HCT116 (cell line): ENCODE measurements at regions not wholly inside any gene's neighbourhood (a gene's known extent, or its start where the extent isn't known, plus 50 kb on each side); places are given as distances from the start of the nearest gene placed in this dataset.
"Not testable (repeated sequence)": the region's sequence is repeated elsewhere in the genome, so short reads cannot be mapped to it uniquely, and the experiment has no call there.

Experiments
- ATAC-seq: fragments of 200-7000 bp; cut with Tn5 transposase; 2 replicates; pipeline ENCODE4 v1.9.1; 2020; ENCODE audit warnings: mild to moderate bottlenecking, moderate library complexity
- BruUV-seq: library from RNA; stranded (reverse); fragments of 400-500 nt; replicated peaks from 2 replicates; lab custom pipeline; 2021; lab: Mats Ljungman, UMichigan
- CTCF ChIA-PET: fragments of 300-600 bp; sonication (Branson Sonifier 250); formaldehyde crosslinking; loops from one replicate; lab custom pipeline; 2021; ENCODE audit warnings: antibody characterized with exemption; lab: Charles Lee
- POLR2A ChIA-PET: fragments of 300-600, 350-600 bp; sonication (Branson Sonifier 250); formaldehyde crosslinking; loops from one replicate; lab custom pipeline; 2021; ENCODE audit warnings: antibody characterized with exemption; lab: Charles Lee
- RAD21 ChIA-PET, 2 experiments: fragments of 300-600 bp; sonication (Branson Sonifier 250); formaldehyde crosslinking; loops; one replicate each; lab custom pipeline; 2023; ENCODE audit warnings: low total read pairs in 2 of 2; ENCODE audit not compliant: uncharacterized antibody in 2 of 2, unreplicated experiment in 2 of 2, low non-redundant PET in 1 of 2; lab: Charles Lee
- DNase-seq: peaks from one replicate; pipeline ENCODE4 v3.0.0-alpha.2; 2010; ENCODE audit warnings: low read depth, low spot score
- H2AFZ ChIP-seq: fragments of 200-600 bp; shearing (Covaris generic), sonication (generic); 2 replicates; pipeline ENCODE4 v1.6.1; 2017; ENCODE audit warnings: low read depth, mixed run types, mixed read lengths, antibody characterized with exemption, low read length; ENCODE audit not compliant: poor library complexity, severe bottlenecking
- H3K27ac ChIP-seq: 2 replicates; pipeline ENCODE4 v1.5.1; 2012; ENCODE audit warnings: low read depth, low read length
- H3K27me3 ChIP-seq: fragments of 200-600 bp; sonication (generic); 2 replicates; pipeline ENCODE4 v1.6.1; 2016; ENCODE audit warnings: mixed run types, low read length, mixed read lengths; ENCODE audit not compliant: insufficient read depth
- H3K36me3 ChIP-seq, 2 experiments: fragments of 200-500 bp in 1 of 2; fragments of 200-600 bp in 1 of 2; sonication (Bioruptor generic) in 1 of 2; sonication (generic) in 1 of 2; 2 replicates each; pipeline versions ENCODE4 v1.5.1 to v1.6.1; 2014 to 2016; ENCODE audit warnings: low read length in 2 of 2, inconsistent platforms in 1 of 2, mixed read lengths in 1 of 2, mixed run types in 1 of 2; ENCODE audit not compliant: insufficient read depth in 2 of 2, control insufficient read depth in 1 of 2
- H3K4me1 ChIP-seq, 2 experiments: fragments of 200-600 bp in 1 of 2; sonication (generic) in 1 of 2; 2 replicates each; pipeline versions ENCODE4 v1.5.1 to v1.6.1; 2012 to 2017; ENCODE audit warnings: low read length in 2 of 2, inconsistent platforms in 1 of 2, mild to moderate bottlenecking in 1 of 2, mixed read lengths in 1 of 2, mixed run types in 1 of 2, moderate library complexity in 1 of 2; ENCODE audit not compliant: insufficient read depth in 2 of 2, control insufficient read depth in 1 of 2
- H3K4me2 ChIP-seq: fragments of 200-600 bp; sonication (generic); 2 replicates; pipeline ENCODE4 v1.6.1; 2017; ENCODE audit warnings: mixed run types, low read length, mixed read lengths
- H3K4me3 ChIP-seq, 2 experiments: fragments of 200-600 bp in 1 of 2; sonication (generic) in 1 of 2; replicated peaks in 1 of 2; 2 replicates each; pipeline ENCODE4 v1.5.1; 2011 to 2016; ENCODE audit warnings: low read length in 2 of 2, control low read depth in 1 of 2, low read depth in 1 of 2, mild to moderate bottlenecking in 1 of 2, mixed read lengths in 1 of 2, mixed run types in 1 of 2
- H3K79me2 ChIP-seq: fragments of 200-600 bp; sonication (generic); 2 replicates; pipeline ENCODE4 v1.6.1; 2017; ENCODE audit warnings: mild to moderate bottlenecking, mixed run types, low read length, moderate library complexity, mixed read lengths; ENCODE audit not compliant: insufficient read depth
- H3K9ac ChIP-seq: fragments of 200-600 bp; sonication (generic); 2 replicates; pipeline ENCODE4 v1.6.1; 2016; ENCODE audit warnings: low read length, mixed read lengths
- H3K9me2 ChIP-seq: fragments of 200-600 bp; sonication (generic), shearing (Covaris generic); 2 replicates; pipeline ENCODE4 v1.6.1; 2017; ENCODE audit warnings: mixed run types, mild to moderate bottlenecking, moderate library complexity; ENCODE audit not compliant: insufficient read depth
- H3K9me3 ChIP-seq, 2 experiments: fragments of 200-500 bp in 1 of 2; fragments of 200-600 bp in 1 of 2; sonication (Bioruptor generic) in 1 of 2; sonication (generic) in 1 of 2; 2 replicates each; pipeline ENCODE4 v1.6.1; 2014 to 2017; ENCODE audit warnings: low read length in 2 of 2, mixed read lengths in 2 of 2, inconsistent platforms in 1 of 2, low read depth in 1 of 2, mild to moderate bottlenecking in 1 of 2, mixed run types in 1 of 2, moderate library complexity in 1 of 2; ENCODE audit not compliant: control insufficient read depth in 1 of 2, insufficient read depth in 1 of 2
- H4K20me1 ChIP-seq: fragments of 200-600 bp; sonication (generic), shearing (Covaris generic); 2 replicates; pipeline ENCODE4 v1.6.1; 2017; ENCODE audit warnings: mixed run types, mild to moderate bottlenecking, moderate library complexity; ENCODE audit not compliant: insufficient read depth
- EZH2phosphoT487 ChIP-seq: fragments of 200-600 bp; IDR thresholded peaks from 2 replicates; pipeline ENCODE4 v1.6.1; 2018; ENCODE audit warnings: antibody characterized with exemption, borderline replicate concordance
- RAD21 ChIP-seq: IDR thresholded peaks from 2 replicates; pipeline ENCODE4 v1.6.1; 2012; ENCODE audit warnings: low read depth, mild to moderate bottlenecking
- SP1 ChIP-seq: IDR thresholded peaks from 2 replicates; pipeline ENCODE4 v1.6.1; 2012; ENCODE audit warnings: low read depth
- intact Hi-C: fragments of 100-400 bp; cut with micrococcal nuclease; formaldehyde crosslinking; loops from 2 replicates; pipeline ENCODE4 v1.10.0; 2022
- TF ChIP-seq, protein P1 (sequence below): IDR thresholded peaks from 2 replicates; pipeline ENCODE4 v1.6.1; 2012; ENCODE audit warnings: low read depth
- TF ChIP-seq, protein P2 (sequence below): IDR thresholded peaks from 2 replicates; pipeline ENCODE4 v1.6.1; 2012
- TF ChIP-seq, protein P3 (sequence below): IDR thresholded peaks from 2 replicates; pipeline ENCODE4 v1.6.1; 2012

- TF ChIP-seq, protein P1, sequence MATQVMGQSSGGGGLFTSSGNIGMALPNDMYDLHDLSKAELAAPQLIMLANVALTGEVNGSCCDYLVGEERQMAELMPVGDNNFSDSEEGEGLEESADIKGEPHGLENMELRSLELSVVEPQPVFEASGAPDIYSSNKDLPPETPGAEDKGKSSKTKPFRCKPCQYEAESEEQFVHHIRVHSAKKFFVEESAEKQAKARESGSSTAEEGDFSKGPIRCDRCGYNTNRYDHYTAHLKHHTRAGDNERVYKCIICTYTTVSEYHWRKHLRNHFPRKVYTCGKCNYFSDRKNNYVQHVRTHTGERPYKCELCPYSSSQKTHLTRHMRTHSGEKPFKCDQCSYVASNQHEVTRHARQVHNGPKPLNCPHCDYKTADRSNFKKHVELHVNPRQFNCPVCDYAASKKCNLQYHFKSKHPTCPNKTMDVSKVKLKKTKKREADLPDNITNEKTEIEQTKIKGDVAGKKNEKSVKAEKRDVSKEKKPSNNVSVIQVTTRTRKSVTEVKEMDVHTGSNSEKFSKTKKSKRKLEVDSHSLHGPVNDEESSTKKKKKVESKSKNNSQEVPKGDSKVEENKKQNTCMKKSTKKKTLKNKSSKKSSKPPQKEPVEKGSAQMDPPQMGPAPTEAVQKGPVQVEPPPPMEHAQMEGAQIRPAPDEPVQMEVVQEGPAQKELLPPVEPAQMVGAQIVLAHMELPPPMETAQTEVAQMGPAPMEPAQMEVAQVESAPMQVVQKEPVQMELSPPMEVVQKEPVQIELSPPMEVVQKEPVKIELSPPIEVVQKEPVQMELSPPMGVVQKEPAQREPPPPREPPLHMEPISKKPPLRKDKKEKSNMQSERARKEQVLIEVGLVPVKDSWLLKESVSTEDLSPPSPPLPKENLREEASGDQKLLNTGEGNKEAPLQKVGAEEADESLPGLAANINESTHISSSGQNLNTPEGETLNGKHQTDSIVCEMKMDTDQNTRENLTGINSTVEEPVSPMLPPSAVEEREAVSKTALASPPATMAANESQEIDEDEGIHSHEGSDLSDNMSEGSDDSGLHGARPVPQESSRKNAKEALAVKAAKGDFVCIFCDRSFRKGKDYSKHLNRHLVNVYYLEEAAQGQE = no peak
- TF ChIP-seq, protein P2, sequence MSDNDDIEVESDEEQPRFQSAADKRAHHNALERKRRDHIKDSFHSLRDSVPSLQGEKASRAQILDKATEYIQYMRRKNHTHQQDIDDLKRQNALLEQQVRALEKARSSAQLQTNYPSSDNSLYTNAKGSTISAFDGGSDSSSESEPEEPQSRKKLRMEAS = no peak
- TF ChIP-seq SP1 = no peak
- TF ChIP-seq EZH2phosphoT487 = no peak
- TF ChIP-seq, protein P3, sequence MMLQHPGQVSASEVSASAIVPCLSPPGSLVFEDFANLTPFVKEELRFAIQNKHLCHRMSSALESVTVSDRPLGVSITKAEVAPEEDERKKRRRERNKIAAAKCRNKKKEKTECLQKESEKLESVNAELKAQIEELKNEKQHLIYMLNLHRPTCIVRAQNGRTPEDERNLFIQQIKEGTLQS = no peak
- TF ChIP-seq RAD21 = no peak
These were observed 104.7 kb upstream of the SETMAR start (continued) for GRCh38 chr3:4198491-4198890.

DNA sequence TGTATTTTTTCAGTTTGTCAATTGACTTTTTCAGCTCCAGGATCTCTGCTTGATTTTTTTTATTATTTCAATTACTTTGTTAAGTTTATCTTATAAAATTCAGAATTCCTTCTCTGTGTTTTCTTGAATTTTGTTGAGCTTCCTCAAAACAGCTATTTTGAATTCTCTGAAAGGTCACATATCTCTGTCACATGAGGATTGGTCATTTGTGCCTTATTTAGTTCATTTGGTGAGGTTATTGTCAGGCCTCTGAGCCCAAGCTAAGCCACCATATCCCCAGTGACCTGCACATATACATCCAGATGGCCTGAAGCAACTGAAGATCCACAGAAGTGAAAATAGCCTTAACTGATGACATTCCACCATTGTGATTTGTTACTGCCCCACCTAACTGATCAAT is 98.4 kb upstream of the SETMAR start:
- H4K20me1 ChIP-seq, H3K4me1 ChIP-seq, H3K9me2 ChIP-seq, DNase-seq, H2AFZ ChIP-seq, CTCF ChIA-PET, H3K36me3 ChIP-seq, intact Hi-C loops, POLR2A ChIA-PET, H3K4me2 ChIP-seq, H3K4me3 ChIP-seq, RAD21 ChIA-PET, H3K27ac ChIP-seq, ATAC-seq, BruUV-seq, H3K9ac ChIP-seq, H3K27me3 ChIP-seq, H3K9me3 ChIP-seq, H3K79me2 ChIP-seq: not testable (repeated sequence)
